GM12878 (cell line): ENCODE measurements at regions not wholly inside any gene's neighbourhood (a gene's known extent, or its start where the extent isn't known, plus 50 kb on each side); places are given as distances from the start of the nearest gene placed in this dataset.

ENCODE experiments used
- ATAC-seq: fragments of 200-7000 bp; cut with Tn5 transposase; 3 replicates; pipeline ENCODE4 v1.9.1; 2020; ENCODE audit warnings: mild to moderate bottlenecking, moderate library complexity
- BruUV-seq: library from RNA; stranded (reverse); fragments of 400-500 nt; replicated peaks from 2 replicates; lab custom pipeline; 2021; lab: Mats Ljungman, UMichigan
- CTCF ChIA-PET: fragments of 300-600 bp; sonication (Branson Sonifier 250); formaldehyde crosslinking; extraction: SDS; loops from one replicate; lab custom pipeline; 2021; ENCODE audit warnings: inconsistent platforms; lab: Yijun Ruan, JAX
- POLR2A ChIA-PET: fragments of 350-600 bp; formaldehyde crosslinking; extraction: SDS; loops from one replicate; lab custom pipeline; 2021; ENCODE audit warnings: inconsistent platforms; lab: Charles Lee
- RAD21 ChIA-PET: fragments of 300-600 bp; sonication (Branson Sonifier 250); formaldehyde crosslinking; loops from one replicate; lab custom pipeline; 2023; ENCODE audit warnings: antibody characterized with exemption; ENCODE audit not compliant: unreplicated experiment; lab: Charles Lee
- SMC1A ChIA-PET: fragments of 300-600 bp; sonication (Branson Sonifier 250); formaldehyde crosslinking; loops from one replicate; lab custom pipeline; 2023; ENCODE audit not compliant: unreplicated experiment, uncharacterized antibody; lab: Charles Lee
- DNase-seq: peaks from one replicate; pipeline ENCODE4 v3.0.0-alpha.2; 2011; ENCODE audit warnings: low read depth, low spot score
- FAIRE-seq: peaks from 3 replicates; lab custom pipeline; 2011; peaks lifted over from hg19 to GRCh38; lab: Jason Lieb, UNC
- H2AFZ ChIP-seq: 2 replicates; pipeline ENCODE4 v1.6.0; 2011; ENCODE audit warnings: low read depth, low read length, control low read depth; ENCODE audit not compliant: control insufficient read depth
- H3K27ac ChIP-seq: 2 replicates; pipeline ENCODE4 v1.5.1; 2011; ENCODE audit warnings: control low read depth; ENCODE audit not compliant: control insufficient read depth, insufficient read depth
- H3K27me3 ChIP-seq, 2 experiments: replicated peaks in 1 of 2; 2 replicates each; pipeline versions ENCODE4 v1.6.0 to v1.6.1; 2011; ENCODE audit warnings: low read length in 1 of 2; ENCODE audit not compliant: control insufficient read depth in 2 of 2, insufficient read depth in 2 of 2
- H3K36me3 ChIP-seq, 2 experiments: 2 replicates each; pipeline ENCODE4 v1.5.1; 2011; ENCODE audit warnings: low read length in 1 of 2; ENCODE audit not compliant: control insufficient read depth in 2 of 2, insufficient read depth in 2 of 2
- H3K4me1 ChIP-seq: 2 replicates; pipeline ENCODE4 v1.6.1; 2011; ENCODE audit warnings: mild to moderate bottlenecking, low read length, moderate library complexity, mixed read lengths; ENCODE audit not compliant: control insufficient read depth, insufficient read depth
- H3K4me2 ChIP-seq: 2 replicates; pipeline ENCODE4 v1.6.0; 2011; ENCODE audit warnings: control low read depth; ENCODE audit not compliant: control insufficient read depth, insufficient read depth
- H3K4me3 ChIP-seq: fragments of 200-600 bp; sonication (generic); 2 replicates; pipeline ENCODE4 v1.5.1; 2016
- H3K79me2 ChIP-seq: 2 replicates; pipeline ENCODE4 v1.6.0; 2011; ENCODE audit warnings: low read length; ENCODE audit not compliant: control insufficient read depth, insufficient read depth
- H3K9ac ChIP-seq: 2 replicates; pipeline ENCODE4 v1.8.0; 2011; ENCODE audit warnings: low read length, control low read depth, mixed read lengths; ENCODE audit not compliant: control insufficient read depth, insufficient read depth
- H3K9me3 ChIP-seq: replicated peaks from 3 replicates; pipeline ENCODE4 v1.5.1; 2011; ENCODE audit warnings: mild to moderate bottlenecking, low read length; ENCODE audit not compliant: control insufficient read depth, insufficient read depth
- H4K20me1 ChIP-seq: 2 replicates; pipeline ENCODE4 v1.6.0; 2011; ENCODE audit not compliant: control insufficient read depth, insufficient read depth
- BACH1 ChIP-seq: fragments of 450-650 bp; IDR thresholded peaks from 2 replicates; pipeline ENCODE4 v1.6.1; 2017; ENCODE audit warnings: mild to moderate bottlenecking, borderline replicate concordance
- CEBPB ChIP-seq, 2 experiments: fragments of 150-350 bp in 1 of 2; IDR thresholded peaks; 2 replicates each; pipeline ENCODE4 v1.6.1; 2012 to 2014; ENCODE audit warnings: low read depth in 2 of 2, low read length in 2 of 2, borderline replicate concordance in 1 of 2, inconsistent platforms in 1 of 2
- CHD4 ChIP-seq: fragments of 200-600 bp; sonication (generic); IDR thresholded peaks from 2 replicates; pipeline ENCODE4 v1.6.1; 2016; ENCODE audit warnings: mild to moderate bottlenecking
- CREB1 ChIP-seq: IDR thresholded peaks from 2 replicates; pipeline ENCODE4 v1.6.1; 2012; ENCODE audit warnings: low read depth, mild to moderate bottlenecking, inconsistent platforms
- FOS ChIP-seq: IDR thresholded peaks from 3 replicates; pipeline ENCODE4 v1.6.1; 2011; ENCODE audit warnings: borderline replicate concordance; ENCODE audit not compliant: insufficient read length; ENCODE audit errors: extremely low read depth
- FOXK2 ChIP-seq: fragments of 450-650 bp; IDR thresholded peaks from 2 replicates; pipeline ENCODE4 v1.6.1; 2017; ENCODE audit warnings: mild to moderate bottlenecking, moderate library complexity
- IKZF1 ChIP-seq: fragments of 450-650 bp; conservative IDR thresholded peaks from 2 replicates; pipeline ENCODE4 v1.6.1; 2017; ENCODE audit warnings: antibody characterized with exemption, mild to moderate bottlenecking
- LARP7 ChIP-seq: fragments of 450-650 bp; IDR thresholded peaks from 2 replicates; pipeline ENCODE4 v1.6.1; 2017; ENCODE audit warnings: mild to moderate bottlenecking
- MAX ChIP-seq: IDR thresholded peaks from 2 replicates; pipeline ENCODE4 v1.6.1; 2012; ENCODE audit warnings: low read depth, low read length, improper control_type of control experiment
- MTA2 ChIP-seq: fragments of 450-650 bp; IDR thresholded peaks from 2 replicates; pipeline ENCODE4 v1.6.1; 2016; ENCODE audit warnings: low read depth, mild to moderate bottlenecking, moderate library complexity
- NKRF ChIP-seq: fragments of 450-650 bp; conservative IDR thresholded peaks from 2 replicates; pipeline ENCODE4 v1.6.1; 2017; ENCODE audit warnings: mild to moderate bottlenecking, moderate library complexity
- PBX3 ChIP-seq: IDR thresholded peaks from 2 replicates; pipeline ENCODE4 v1.6.1; 2011; ENCODE audit warnings: mild to moderate bottlenecking, low read depth, low read length, moderate library complexity; ENCODE audit not compliant: insufficient replicate concordance
- POLR2A ChIP-seq: IDR thresholded peaks from 2 replicates; pipeline ENCODE4 v1.6.1; 2011; ENCODE audit warnings: low read depth, mild to moderate bottlenecking, low read length
- POLR2AphosphoS5 ChIP-seq: IDR thresholded peaks from 2 replicates; pipeline ENCODE4 v1.6.1; 2011; ENCODE audit warnings: mild to moderate bottlenecking, low read length, inconsistent platforms
- SP1 ChIP-seq: IDR thresholded peaks from one replicate; pipeline ENCODE4 v1.6.1; 2011; ENCODE audit warnings: low read depth, low read length
- SRF ChIP-seq, 2 experiments: IDR thresholded peaks; 2 replicates each; pipeline ENCODE4 v1.6.1; 2011; ENCODE audit warnings: low read depth in 2 of 2, low read length in 2 of 2, mild to moderate bottlenecking in 1 of 2, moderate library complexity in 1 of 2
- ZNF24 ChIP-seq: fragments of 450-650 bp; IDR thresholded peaks from 2 replicates; pipeline ENCODE4 v1.6.1; 2017; ENCODE audit warnings: antibody characterized with exemption, mild to moderate bottlenecking
- WGBS: methylation state at CpG from one replicate; pipeline ENCODE4 v1.1.6; 2016; ENCODE audit warnings: low lambda C conversion rate; ENCODE audit not compliant: insufficient replicate concordance, insufficient coverage; ENCODE audit errors: missing lambda C conversion rate; 5-methylcytosine and 5-hydroxymethylcytosine counted together
- in situ Hi-C: fragments of 300-500 bp; cut with MboI; formaldehyde crosslinking; loops from 9 replicates; pipeline ENCODE4 v1.14.3; 2018; ENCODE audit warnings: mixed read lengths
- intact Hi-C: fragments of 100-400 bp; cut with micrococcal nuclease; formaldehyde crosslinking; loops from one replicate; pipeline ENCODE4 v1.14.2; 2022; ENCODE audit not compliant: unreplicated experiment
- TF ChIP-seq, protein P1 (sequence below): fragments of 450-650 bp; IDR thresholded peaks from 2 replicates; pipeline ENCODE4 v1.6.1; 2017; ENCODE audit warnings: antibody characterized with exemption, mild to moderate bottlenecking, moderate library complexity
- TF ChIP-seq, protein P2 (sequence below): IDR thresholded peaks from 2 replicates; pipeline ENCODE4 v1.6.1; 2012; ENCODE audit warnings: low read length, inconsistent platforms

- ATAC-seq (no peak), DNase-seq (no peak), FAIRE-seq (no peak)
- no peaks in the 10 kb centered on the region for H3K79me2 ChIP-seq
- no peaks in the 10 kb centered on the region for H3K9me3 ChIP-seq
- CTCF ChIA-PET = interaction anchor here (1.2 kb wide), 1 partner anchor 334 kb away, joined by 4 read pairs; no protein-coding TSS in a partner anchor
- no peak overlapping the region for H3K4me2 ChIP-seq
- TF ChIP-seq PBX3 (no peak), SP1 (no peak), CHD4 (no peak), FOS (no peak), SRF (IDR thresholded peaks at IDR 0.05; ENCODE audit: low read depth in 2 of 2, low read length in 2 of 2) (no peak), CREB1 (no peak), MAX (no peak), NKRF (no peak), CEBPB (IDR thresholded peaks at IDR 0.05; ENCODE audit: borderline replicate concordance in 1 of 2, low read depth in 2 of 2, low read length in 2 of 2) (no peak), IKZF1 (no peak), MTA2 (no peak), LARP7 (no peak), POLR2AphosphoS5 (no peak), POLR2A (no peak), BACH1 (no peak), ZNF24 (no peak), FOXK2 (no peak)
- TF ChIP-seq, protein P1, sequence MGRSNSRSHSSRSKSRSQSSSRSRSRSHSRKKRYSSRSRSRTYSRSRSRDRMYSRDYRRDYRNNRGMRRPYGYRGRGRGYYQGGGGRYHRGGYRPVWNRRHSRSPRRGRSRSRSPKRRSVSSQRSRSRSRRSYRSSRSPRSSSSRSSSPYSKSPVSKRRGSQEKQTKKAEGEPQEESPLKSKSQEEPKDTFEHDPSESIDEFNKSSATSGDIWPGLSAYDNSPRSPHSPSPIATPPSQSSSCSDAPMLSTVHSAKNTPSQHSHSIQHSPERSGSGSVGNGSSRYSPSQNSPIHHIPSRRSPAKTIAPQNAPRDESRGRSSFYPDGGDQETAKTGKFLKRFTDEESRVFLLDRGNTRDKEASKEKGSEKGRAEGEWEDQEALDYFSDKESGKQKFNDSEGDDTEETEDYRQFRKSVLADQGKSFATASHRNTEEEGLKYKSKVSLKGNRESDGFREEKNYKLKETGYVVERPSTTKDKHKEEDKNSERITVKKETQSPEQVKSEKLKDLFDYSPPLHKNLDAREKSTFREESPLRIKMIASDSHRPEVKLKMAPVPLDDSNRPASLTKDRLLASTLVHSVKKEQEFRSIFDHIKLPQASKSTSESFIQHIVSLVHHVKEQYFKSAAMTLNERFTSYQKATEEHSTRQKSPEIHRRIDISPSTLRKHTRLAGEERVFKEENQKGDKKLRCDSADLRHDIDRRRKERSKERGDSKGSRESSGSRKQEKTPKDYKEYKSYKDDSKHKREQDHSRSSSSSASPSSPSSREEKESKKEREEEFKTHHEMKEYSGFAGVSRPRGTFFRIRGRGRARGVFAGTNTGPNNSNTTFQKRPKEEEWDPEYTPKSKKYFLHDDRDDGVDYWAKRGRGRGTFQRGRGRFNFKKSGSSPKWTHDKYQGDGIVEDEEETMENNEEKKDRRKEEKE = no peak
- TF ChIP-seq, protein P2, sequence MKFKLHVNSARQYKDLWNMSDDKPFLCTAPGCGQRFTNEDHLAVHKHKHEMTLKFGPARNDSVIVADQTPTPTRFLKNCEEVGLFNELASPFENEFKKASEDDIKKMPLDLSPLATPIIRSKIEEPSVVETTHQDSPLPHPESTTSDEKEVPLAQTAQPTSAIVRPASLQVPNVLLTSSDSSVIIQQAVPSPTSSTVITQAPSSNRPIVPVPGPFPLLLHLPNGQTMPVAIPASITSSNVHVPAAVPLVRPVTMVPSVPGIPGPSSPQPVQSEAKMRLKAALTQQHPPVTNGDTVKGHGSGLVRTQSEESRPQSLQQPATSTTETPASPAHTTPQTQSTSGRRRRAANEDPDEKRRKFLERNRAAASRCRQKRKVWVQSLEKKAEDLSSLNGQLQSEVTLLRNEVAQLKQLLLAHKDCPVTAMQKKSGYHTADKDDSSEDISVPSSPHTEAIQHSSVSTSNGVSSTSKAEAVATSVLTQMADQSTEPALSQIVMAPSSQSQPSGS = no peak
- POLR2A ChIA-PET = no interaction called here
- no TSS peak for BruUV-seq
- no peaks in the 10 kb centered on the region for H3K4me1 ChIP-seq
- H4K20me1 ChIP-seq = no peaks in the 10 kb centered on the region
- in situ Hi-C loops = no loop called here
- SMC1A ChIA-PET = no interaction called here
- H3K36me3 ChIP-seq = no peaks in the 10 kb centered on the region
- H2AFZ ChIP-seq = no peak overlapping the region
- no peaks in the 10 kb centered on the region for H3K27me3 ChIP-seq
- WGBS = 0% methylated on average over 3 of the region's 3 CpGs
- no peak overlapping the region for H3K4me3 ChIP-seq
- H3K27ac ChIP-seq = no peak overlapping the region
- intact Hi-C loops = no loop called here
- RAD21 ChIA-PET = no interaction called here
- H3K9ac ChIP-seq = no peak overlapping the region
Measured at GRCh38 chr3:80554304-80554703, 786.5 kb upstream of the ROBO1 start.
